HG02759 (cell line): ENCODE measurements at regions not wholly inside any gene's neighbourhood (a gene's known extent, or its start where the extent isn't known, plus 50 kb on each side); places are given as distances from the start of the nearest gene placed in this dataset.

Experiments used
- ATAC-seq: cut with Tn5 transposase; IDR thresholded peaks from one replicate; pipeline ENCODE4 v1.9.1; 2021; ENCODE audit warnings: mild to moderate bottlenecking, moderate library complexity; ENCODE audit not compliant: unreplicated experiment

- no peak for ATAC-seq
Observed at GRCh38 chr5:135236228-135236907, 162.7 kb downstream of the MACROH2A1 start.

- ATAC-seq: no peak
Observed at GRCh38 chr5:135235551-135236227, 163.3 kb downstream of the MACROH2A1 start.

- no peak for ATAC-seq
Observed at GRCh38 chr5:135234666-135235401, 164.2 kb downstream of the MACROH2A1 start.

- no peak for ATAC-seq
Observed at GRCh38 chr5:135234242-135234641, 164.8 kb downstream of the MACROH2A1 start.

GRCh38 chr5:135233477-135233876 is 165.6 kb downstream of the MACROH2A1 start:
- ATAC-seq: no peak

- no peak for ATAC-seq
Observed at GRCh38 chr5:135232958-135233357, 166.1 kb downstream of the MACROH2A1 start.

- ATAC-seq: no peak
Observed at GRCh38 chr5:135231289-135231688, 167.7 kb downstream of the MACROH2A1 start.

GRCh38 chr5:135230251-135230925 is 168.6 kb downstream of the MACROH2A1 start:
- ATAC-seq: no peak

- no peak for ATAC-seq
Observed at GRCh38 chr5:135229679-135230132, 169.3 kb downstream of the MACROH2A1 start.

- no peak for ATAC-seq
Observed at GRCh38 chr5:135229122-135229521, 169.9 kb downstream of the MACROH2A1 start.

- ATAC-seq: no peak
Observed at GRCh38 chr5:135228222-135228621, 170.8 kb downstream of the MACROH2A1 start.

- no peak for ATAC-seq
Observed at GRCh38 chr5:135227064-135228022, 171.7 kb downstream of the MACROH2A1 start.

- ATAC-seq: no peak
Observed at GRCh38 chr5:135225856-135226560, 173.0 kb downstream of the MACROH2A1 start.

GRCh38 chr5:135223891-135224625 is 175.0 kb downstream of the MACROH2A1 start:
- no peak for ATAC-seq

- no peak for ATAC-seq
Observed at GRCh38 chr5:135223404-135223803, 175.6 kb downstream of the MACROH2A1 start.

GRCh38 chr5:135222771-135223170 is 176.3 kb downstream of the MACROH2A1 start:
- ATAC-seq: no peak

GRCh38 chr5:135222171-135222681 is 176.8 kb downstream of the MACROH2A1 start:
- ATAC-seq: no peak

- ATAC-seq: no peak
Observed at GRCh38 chr5:135221696-135222095, 177.3 kb downstream of the MACROH2A1 start.

GRCh38 chr5:135221187-135221473 is 177.9 kb downstream of the MACROH2A1 start:
- ATAC-seq: no peak
